OCI-LY3 (cell line): ENCODE measurements at regions not wholly inside any gene's neighbourhood (a gene's known extent, or its start where the extent isn't known, plus 50 kb on each side); places are given as distances from the start of the nearest gene placed in this dataset.

Experiments
- EZH2phosphoT487 ChIP-seq: fragments of 200-600 bp; shearing (Covaris generic); IDR thresholded peaks from 2 replicates; pipeline ENCODE4 v1.6.1; 2018; ENCODE audit warnings: antibody characterized with exemption, mixed run types, low read depth
- TF ChIP-seq, protein P1 (sequence below): fragments of 200-600, 300-600 bp; sonication (generic); IDR thresholded peaks from 2 replicates; pipeline ENCODE4 v1.5.1; 2014; ENCODE audit warnings: antibody characterized with exemption, low read length, low read depth

DNA sequence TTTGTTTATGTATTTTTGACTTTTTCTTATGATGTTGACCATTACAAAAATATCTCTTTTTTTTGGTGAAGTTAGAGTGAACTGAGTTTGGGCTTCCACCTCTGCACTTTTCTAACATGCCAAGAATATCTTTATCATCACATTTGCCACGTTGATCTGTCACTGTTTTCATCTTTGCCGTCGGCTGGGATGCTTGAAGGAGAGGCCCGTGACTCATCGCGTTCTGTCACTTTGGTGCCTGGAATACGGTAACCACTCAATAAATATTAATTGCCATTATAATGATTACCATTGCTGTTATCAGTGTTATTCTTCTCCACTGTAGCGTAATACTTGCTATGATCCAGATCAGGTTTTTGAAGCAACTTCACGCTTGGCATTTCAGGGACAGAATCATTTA lies 350.8 kb upstream of the PFKP start:
- TF ChIP-seq, protein P1, sequence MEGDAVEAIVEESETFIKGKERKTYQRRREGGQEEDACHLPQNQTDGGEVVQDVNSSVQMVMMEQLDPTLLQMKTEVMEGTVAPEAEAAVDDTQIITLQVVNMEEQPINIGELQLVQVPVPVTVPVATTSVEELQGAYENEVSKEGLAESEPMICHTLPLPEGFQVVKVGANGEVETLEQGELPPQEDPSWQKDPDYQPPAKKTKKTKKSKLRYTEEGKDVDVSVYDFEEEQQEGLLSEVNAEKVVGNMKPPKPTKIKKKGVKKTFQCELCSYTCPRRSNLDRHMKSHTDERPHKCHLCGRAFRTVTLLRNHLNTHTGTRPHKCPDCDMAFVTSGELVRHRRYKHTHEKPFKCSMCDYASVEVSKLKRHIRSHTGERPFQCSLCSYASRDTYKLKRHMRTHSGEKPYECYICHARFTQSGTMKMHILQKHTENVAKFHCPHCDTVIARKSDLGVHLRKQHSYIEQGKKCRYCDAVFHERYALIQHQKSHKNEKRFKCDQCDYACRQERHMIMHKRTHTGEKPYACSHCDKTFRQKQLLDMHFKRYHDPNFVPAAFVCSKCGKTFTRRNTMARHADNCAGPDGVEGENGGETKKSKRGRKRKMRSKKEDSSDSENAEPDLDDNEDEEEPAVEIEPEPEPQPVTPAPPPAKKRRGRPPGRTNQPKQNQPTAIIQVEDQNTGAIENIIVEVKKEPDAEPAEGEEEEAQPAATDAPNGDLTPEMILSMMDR, result no peak
- no peak for TF ChIP-seq EZH2phosphoT487
